Bronchial epithelial cell (primary cell): ENCODE measurements at regions not wholly inside any gene's neighbourhood (a gene's known extent, or its start where the extent isn't known, plus 50 kb on each side); places are given as distances from the start of the nearest gene placed in this dataset.

Experiments used
- DNase-seq: peaks from one replicate; pipeline ENCODE4 v3.0.0-alpha.2; 2010; ENCODE audit warnings: low read depth
- FAIRE-seq: peaks from 2 replicates; lab custom pipeline; 2011; peaks lifted over from hg19 to GRCh38; lab: Jason Lieb, UNC
- H3K27me3 ChIP-seq: 2 replicates; pipeline ENCODE4 v1.5.1; 2011; ENCODE audit warnings: low read length; ENCODE audit not compliant: control insufficient read depth, insufficient read depth
- H3K36me3 ChIP-seq: 2 replicates; pipeline ENCODE4 v1.5.1; 2011; ENCODE audit warnings: low read length; ENCODE audit not compliant: control insufficient read depth, insufficient read depth
- H3K4me3 ChIP-seq: 2 replicates; pipeline ENCODE4 v1.5.1; 2011; ENCODE audit warnings: mild to moderate bottlenecking, low read depth, low read length, control low read depth
- CTCF ChIP-seq: IDR thresholded peaks from 2 replicates; pipeline ENCODE4 v1.5.1; 2011; ENCODE audit warnings: mild to moderate bottlenecking, moderate library complexity, low read length, control low read depth, inconsistent platforms; ENCODE audit not compliant: insufficient read depth, severe bottlenecking

DNA sequence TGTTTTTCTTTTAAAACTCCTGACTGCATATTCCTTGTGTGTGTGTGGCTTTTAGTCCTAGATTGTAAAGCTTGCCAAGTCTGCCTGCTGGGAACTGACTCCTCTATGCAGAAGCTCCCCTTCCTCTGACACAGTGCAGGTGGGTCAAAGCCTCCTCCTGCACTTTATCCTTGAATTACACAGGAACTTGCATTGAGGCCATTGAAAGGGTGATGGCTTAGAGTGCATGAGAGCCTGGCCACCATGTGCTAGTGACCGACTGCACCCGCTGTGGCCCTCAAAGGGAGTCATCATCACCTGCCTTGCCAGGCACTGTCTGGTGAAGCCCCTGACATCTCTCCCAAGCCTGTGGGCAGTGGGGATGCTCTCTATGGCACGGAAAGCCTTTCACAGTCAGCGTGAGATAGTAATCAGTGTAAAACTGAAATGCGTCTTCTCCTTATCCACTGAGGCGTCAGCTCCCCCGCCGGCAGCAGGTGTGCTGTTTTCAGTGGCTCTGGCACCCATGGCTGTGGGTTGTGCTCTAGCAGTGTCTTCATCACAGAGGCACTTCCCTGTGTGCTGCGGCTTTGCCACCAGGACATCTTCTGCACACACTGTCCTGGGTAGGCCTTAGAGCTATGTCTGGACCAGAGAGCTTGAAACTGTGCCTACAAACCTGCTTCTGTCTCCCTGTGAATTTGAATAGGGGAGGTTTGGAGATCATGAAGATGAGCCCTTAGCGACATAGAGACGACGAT lies 87.9 kb downstream of the THBS2 start:
- no peak for FAIRE-seq
- Histone ChIP-seq H3K36me3 (no peaks in the 10 kb centered on the region), H3K4me3 (no peak overlapping the region), H3K27me3 (no peaks in the 10 kb centered on the region)
- DNase-seq = no peak
- TF ChIP-seq CTCF = no peak

DNA sequence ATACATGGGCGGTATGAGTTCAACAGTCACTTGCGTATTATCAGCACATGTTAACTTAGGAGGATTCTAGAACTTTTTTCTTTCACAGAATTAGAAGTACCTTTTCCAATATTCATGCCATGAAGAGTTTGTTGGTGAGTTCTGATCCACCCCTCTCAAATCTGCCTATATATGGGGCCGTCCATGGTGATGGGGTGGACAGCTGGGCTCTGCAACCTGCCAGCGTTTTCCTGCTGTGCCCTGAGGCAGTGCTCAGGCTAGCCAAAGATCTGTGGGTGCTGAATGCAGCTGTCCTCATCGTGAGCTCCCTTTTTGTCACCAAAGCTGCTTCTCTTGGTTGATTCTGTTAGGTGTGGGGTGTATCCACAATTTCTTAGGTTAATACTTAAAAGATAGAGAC lies 88.7 kb downstream of the THBS2 start:
- no peaks in the 10 kb centered on the region for H3K36me3 ChIP-seq
- no peak for TF ChIP-seq CTCF
- H3K27me3 ChIP-seq = no peaks in the 10 kb centered on the region
- H3K4me3 ChIP-seq = no peak overlapping the region
- no peak for DNase-seq
- FAIRE-seq = no peak

GRCh38 chr6:169164451-169164850 lies 89.2 kb downstream of the THBS2 start:
- Histone ChIP-seq H3K27me3 (no peaks in the 10 kb centered on the region), H3K36me3 (no peaks in the 10 kb centered on the region), H3K4me3 (no peak overlapping the region)
- FAIRE-seq (no peak), DNase-seq (no peak)
- TF ChIP-seq CTCF = no peak

DNA sequence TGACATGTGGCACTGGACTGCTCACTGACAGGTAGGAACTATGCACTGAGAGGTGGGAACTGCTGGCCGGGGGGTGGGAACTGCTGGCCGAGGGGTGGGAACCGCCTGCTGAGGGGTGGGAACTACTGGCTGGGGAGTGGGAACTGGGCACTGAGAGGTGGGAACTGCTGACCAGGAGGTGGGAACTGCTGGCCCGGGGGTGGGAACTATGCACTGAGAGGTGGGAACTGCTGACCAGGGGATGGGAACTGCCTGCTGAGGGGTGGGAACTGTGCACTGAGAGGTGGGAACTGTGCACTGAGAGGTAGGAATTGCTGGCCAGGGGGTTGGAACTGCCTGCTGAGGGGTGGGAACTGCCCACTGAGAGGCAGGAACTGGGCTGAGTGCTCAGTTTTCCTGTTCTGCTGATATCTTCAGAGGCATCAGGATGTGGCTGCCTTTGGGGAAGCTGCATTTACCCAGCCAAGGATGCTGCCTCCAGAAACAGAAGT lies 90.2 kb downstream of the THBS2 start:
- FAIRE-seq (no peak), DNase-seq (no peak)
- Histone ChIP-seq H3K27me3 (no peaks in the 10 kb centered on the region), H3K36me3 (no peaks in the 10 kb centered on the region), H3K4me3 (no peak overlapping the region)
- no peak for TF ChIP-seq CTCF

- FAIRE-seq = no peak
- Histone ChIP-seq H3K36me3 (no peaks in the 10 kb centered on the region), H3K27me3 (no peaks in the 10 kb centered on the region), H3K4me3 (no peak overlapping the region)
- DNase-seq = peak; percentile 55
- TF ChIP-seq CTCF = no peak
Observed at GRCh38 chr6:169162752-169163407, 90.8 kb downstream of the THBS2 start.
